ENCODE measurements at regions not wholly inside any gene's neighbourhood (a gene's known extent, or its start where the extent isn't known, plus 50 kb on each side); places are given as distances from the start of the nearest gene placed in this dataset.
"Not testable (repeated sequence)": the region's sequence is repeated elsewhere in the genome, so short reads cannot be mapped to it uniquely, and the experiment has no call there.

- intact Hi-C loops (cut with DNase I), result no loop called here
- no peak for DNase-seq (ENCODE audit: low spot score)
Observed at GRCh38 chr19:37303591-37304171, 67.2 kb upstream of the ZNF527 start.

GRCh38 chr19:37304190-37304883 is 66.6 kb upstream of the ZNF527 start:
- intact Hi-C loops (cut with DNase I), result no loop called here
- peak; percentile 76 for DNase-seq (ENCODE audit: low spot score)

- DNase-seq (ENCODE audit: low spot score), result no peak
- intact Hi-C loops (cut with DNase I), result no loop called here
Observed at GRCh38 chr19:37304884-37305255, 66.0 kb upstream of the ZNF527 start.

GRCh38 chr19:37306383-37306963 is 64.4 kb upstream of the ZNF527 start:
- intact Hi-C loops (cut with DNase I), result no loop called here
- no peak for DNase-seq (ENCODE audit: low spot score)

- no peak for DNase-seq (ENCODE audit: low spot score)
- intact Hi-C loops (cut with DNase I), result no loop called here
Observed at GRCh38 chr19:37309834-37310575, 60.9 kb upstream of the ZNF527 start.

- intact Hi-C loops (cut with DNase I), result not testable (repeated sequence)
- DNase-seq (ENCODE audit: low spot score), result peak; percentile 81
Observed at GRCh38 chr19:37312531-37313334, 58.2 kb upstream of the ZNF527 start.

- intact Hi-C loops (cut with DNase I), result no loop called here
- no peak for DNase-seq (ENCODE audit: low spot score)
Observed at GRCh38 chr19:37313335-37313627, 57.6 kb upstream of the ZNF527 start.

GRCh38 chr19:37317403-37318209 is 53.3 kb upstream of the ZNF527 start:
- intact Hi-C loops (cut with DNase I), result no loop called here

GRCh38 chr19:37320988-37321387 is 49.9 kb upstream of the ZNF527 start:
- intact Hi-C loops (cut with DNase I); DNase-seq (ENCODE audit: low spot score): not testable (repeated sequence)

More at GRCh38 chr19:37317403-37318209, 53.3 kb upstream of the ZNF527 start:
- peak; percentile 98 for DNase-seq (ENCODE audit: low spot score)
